ENCODE measurements at regions not wholly inside any gene's neighbourhood (a gene's known extent, or its start where the extent isn't known, plus 50 kb on each side); places are given as distances from the start of the nearest gene placed in this dataset.

DNA sequence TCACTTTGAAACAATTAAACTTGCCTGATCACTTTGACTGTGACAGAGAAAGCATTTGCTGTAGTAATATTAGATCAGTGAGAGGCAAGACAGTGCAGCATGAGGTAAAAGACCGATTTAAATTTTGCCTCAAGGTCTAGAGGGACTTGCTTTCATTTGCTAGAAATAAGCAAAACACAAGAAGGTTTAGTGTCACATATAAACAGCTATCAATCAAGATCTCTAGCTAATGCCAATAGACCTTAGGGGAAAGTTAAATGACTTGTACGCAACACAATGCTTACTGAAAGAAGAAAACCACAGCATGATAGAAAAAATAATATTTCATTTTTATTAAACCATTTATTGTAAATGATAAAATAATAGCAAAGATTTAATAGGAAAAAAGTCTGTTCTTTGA, 113.5 kb downstream of the DSC3 start (continued):
- TF ChIP-seq ZNF407 (CRISPR knock-in tag; IDR thresholded peaks at IDR 0.05; ENCODE audit: not compliant biosample characterization) (no peak), MAFF (IDR thresholded peaks at IDR 0.05; ENCODE audit: low read depth, low read length) (no peak), SMARCC2 (IDR thresholded peaks at IDR 0.05) (no peak), NR0B2 (CRISPR knock-in tag; IDR thresholded peaks at IDR 0.05) (no peak), ZNF326 (CRISPR knock-in tag; IDR thresholded peaks at IDR 0.05; ENCODE audit: borderline replicate concordance) (no peak), ZNF878 (CRISPR knock-in tag; IDR thresholded peaks at IDR 0.05) (no peak), ZBTB40 (IDR thresholded peaks at IDR 0.05) (no peak), ZBTB40 (CRISPR knock-in tag; IDR thresholded peaks at IDR 0.05) (no peak), JUNB (CRISPR knock-in tag; IDR thresholded peaks at IDR 0.05; ENCODE audit: borderline replicate concordance) (no peak), ZMYM4 (CRISPR knock-in tag; IDR thresholded peaks at IDR 0.05) (no peak)
- TF ChIP-seq, protein P1, sequence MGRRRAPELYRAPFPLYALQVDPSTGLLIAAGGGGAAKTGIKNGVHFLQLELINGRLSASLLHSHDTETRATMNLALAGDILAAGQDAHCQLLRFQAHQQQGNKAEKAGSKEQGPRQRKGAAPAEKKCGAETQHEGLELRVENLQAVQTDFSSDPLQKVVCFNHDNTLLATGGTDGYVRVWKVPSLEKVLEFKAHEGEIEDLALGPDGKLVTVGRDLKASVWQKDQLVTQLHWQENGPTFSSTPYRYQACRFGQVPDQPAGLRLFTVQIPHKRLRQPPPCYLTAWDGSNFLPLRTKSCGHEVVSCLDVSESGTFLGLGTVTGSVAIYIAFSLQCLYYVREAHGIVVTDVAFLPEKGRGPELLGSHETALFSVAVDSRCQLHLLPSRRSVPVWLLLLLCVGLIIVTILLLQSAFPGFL (CRISPR knock-in tag; IDR thresholded peaks at IDR 0.05) = no peak
